Gastrocnemius medialis (tissue), 4 donors: ENCODE measurements at regions not wholly inside any gene's neighbourhood (a gene's known extent, or its start where the extent isn't known, plus 50 kb on each side); places are given as distances from the start of the nearest gene placed in this dataset.

Experiments
- POLR2A ChIP-seq, 2 donors: fragments of 450-650 bp; IDR thresholded peaks; one replicate each; pipeline ENCODE4 v1.6.1; 2017; ENCODE audit warnings: antibody characterized with exemption in 2 of 2, mild to moderate bottlenecking in 2 of 2, moderate library complexity in 2 of 2
- TF ChIP-seq, protein P1 (sequence below), 5 experiments: fragments of 450-650 bp in 3 of 5; fragments of 200-600 bp in 2 of 5; sonication (generic) in 2 of 5; IDR thresholded peaks in 4 of 5; conservative IDR thresholded peaks in 1 of 5; 1 replicate in 4 of 5; 2 replicates in 1 of 5; pipeline ENCODE4 v1.5.1; 2016 to 2019; ENCODE audit warnings: antibody characterized with exemption in 5 of 5, mild to moderate bottlenecking in 3 of 5, moderate library complexity in 3 of 5

DNA sequence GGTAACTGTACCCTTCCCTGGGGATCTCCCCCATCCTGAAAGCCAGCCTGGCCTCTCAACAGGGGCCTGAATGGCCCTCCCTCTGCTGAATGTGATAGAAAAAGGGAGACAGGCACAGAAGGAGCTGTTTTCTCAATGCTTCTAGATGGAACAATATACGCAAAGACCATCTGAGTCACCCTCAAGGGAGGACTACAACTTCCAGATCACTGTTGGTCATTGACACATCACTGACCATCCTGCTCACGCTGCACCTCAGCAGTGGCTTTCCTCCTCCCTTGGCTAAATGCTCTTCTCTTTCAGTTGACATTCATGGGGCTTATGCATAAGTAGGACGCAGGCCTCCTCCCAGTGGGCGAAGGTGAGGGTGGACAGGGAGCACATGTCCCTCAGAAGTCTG lies 112.2 kb upstream of the SHB start:
- TF ChIP-seq, protein P1, sequence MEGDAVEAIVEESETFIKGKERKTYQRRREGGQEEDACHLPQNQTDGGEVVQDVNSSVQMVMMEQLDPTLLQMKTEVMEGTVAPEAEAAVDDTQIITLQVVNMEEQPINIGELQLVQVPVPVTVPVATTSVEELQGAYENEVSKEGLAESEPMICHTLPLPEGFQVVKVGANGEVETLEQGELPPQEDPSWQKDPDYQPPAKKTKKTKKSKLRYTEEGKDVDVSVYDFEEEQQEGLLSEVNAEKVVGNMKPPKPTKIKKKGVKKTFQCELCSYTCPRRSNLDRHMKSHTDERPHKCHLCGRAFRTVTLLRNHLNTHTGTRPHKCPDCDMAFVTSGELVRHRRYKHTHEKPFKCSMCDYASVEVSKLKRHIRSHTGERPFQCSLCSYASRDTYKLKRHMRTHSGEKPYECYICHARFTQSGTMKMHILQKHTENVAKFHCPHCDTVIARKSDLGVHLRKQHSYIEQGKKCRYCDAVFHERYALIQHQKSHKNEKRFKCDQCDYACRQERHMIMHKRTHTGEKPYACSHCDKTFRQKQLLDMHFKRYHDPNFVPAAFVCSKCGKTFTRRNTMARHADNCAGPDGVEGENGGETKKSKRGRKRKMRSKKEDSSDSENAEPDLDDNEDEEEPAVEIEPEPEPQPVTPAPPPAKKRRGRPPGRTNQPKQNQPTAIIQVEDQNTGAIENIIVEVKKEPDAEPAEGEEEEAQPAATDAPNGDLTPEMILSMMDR (IDR thresholded peaks at IDR 0.05 in 4 of 5, conservative IDR thresholded peaks at IDR 0.05 in 1 of 5) = no peak
- TF ChIP-seq POLR2A (IDR thresholded peaks at IDR 0.05) = no peak
